ENCODE measurements at regions not wholly inside any gene's neighbourhood (a gene's known extent, or its start where the extent isn't known, plus 50 kb on each side); places are given as distances from the start of the nearest gene placed in this dataset.
A peak's percentile ranks its signal among the peaks of the same experiment; 100 is the strongest.
"Not testable (repeated sequence)": the region's sequence is repeated elsewhere in the genome, so short reads cannot be mapped to it uniquely, and the experiment has no call there.

DNA sequence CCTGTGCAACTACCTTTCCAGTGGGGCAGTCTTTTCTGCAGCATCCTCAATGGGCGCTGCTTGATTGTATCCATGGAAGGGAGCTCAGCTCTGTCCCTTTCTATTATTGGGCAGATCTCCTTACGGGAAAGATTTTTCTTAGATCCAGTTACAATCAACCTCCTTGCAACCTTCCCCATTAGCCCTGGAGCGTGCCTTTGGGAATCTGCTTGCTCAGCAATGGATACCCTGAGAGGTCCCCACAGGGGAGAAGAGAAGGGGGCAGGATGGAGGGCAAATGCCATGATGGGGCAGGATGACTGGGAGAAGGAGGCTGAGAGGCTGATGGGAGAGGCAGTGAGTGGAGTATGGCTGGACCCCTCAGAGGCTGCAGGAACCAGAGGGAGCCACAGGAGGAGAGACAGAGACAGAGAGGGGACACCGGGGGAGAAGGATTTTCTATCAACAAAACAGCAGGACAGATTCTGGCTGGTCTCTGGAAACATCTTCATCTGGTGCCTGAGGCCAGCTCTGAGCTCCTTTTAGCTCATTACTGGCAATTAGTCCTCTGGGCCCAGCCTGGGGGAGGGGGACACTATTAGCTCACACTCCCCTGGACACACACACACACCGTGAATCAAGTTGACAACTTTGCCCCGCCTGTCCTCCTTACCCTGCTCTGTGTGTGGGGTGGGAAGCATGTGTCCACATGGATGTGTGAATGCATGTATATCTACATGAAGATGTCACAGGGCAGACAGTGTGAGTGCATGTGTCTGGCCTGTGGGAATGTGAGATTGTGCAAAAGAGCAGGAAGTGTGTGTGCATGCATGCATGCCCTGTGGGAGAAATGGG, 80.8 kb upstream of the PAX2 start:
- DNase-seq = no peak

DNA sequence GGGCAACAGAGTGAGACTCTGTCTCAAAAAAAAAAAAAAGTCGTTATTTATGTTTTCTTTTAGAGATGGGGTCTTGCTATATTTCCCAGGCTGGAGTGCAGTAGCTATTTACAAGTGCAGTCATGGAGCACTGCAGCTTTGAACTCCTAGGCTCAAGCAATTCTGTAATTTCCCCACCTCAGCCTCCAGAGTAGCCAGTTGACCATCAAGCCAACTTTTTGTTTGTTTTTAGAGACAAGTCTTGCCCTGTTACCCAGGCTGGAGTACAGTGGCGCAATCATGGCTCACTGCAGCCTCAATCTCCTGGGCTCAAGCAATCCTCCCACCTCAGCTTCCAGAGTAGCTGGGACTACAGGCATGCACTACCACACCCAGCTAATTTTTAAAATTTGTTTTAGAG, 78.7 kb upstream of the PAX2 start:
- DNase-seq = not testable (repeated sequence)

- no peak for DNase-seq
Observed at GRCh38 chr10:100669616-100670015, 75.8 kb upstream of the PAX2 start.

DNA sequence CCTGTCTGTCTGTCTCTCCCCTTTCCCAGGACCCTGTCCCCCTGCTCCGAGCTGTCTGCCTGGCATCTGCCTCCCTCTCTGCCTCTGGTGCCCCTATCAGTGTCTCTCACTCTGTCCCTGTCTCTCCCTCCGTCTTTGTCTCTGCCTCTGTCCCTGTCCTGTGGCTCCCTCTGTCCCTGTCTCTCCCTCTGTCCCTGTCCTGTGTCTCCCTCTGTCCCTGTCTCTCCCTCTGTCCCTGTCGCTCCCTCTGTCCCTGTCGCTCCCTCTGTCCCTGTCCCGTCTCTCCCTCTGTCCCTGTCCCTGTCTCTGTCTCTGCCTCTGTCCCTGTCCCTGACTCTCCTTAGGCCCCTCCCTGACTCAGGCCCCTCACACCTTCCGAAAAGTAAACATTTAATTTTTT, 75.0 kb upstream of the PAX2 start:
- no peak for DNase-seq

DNA sequence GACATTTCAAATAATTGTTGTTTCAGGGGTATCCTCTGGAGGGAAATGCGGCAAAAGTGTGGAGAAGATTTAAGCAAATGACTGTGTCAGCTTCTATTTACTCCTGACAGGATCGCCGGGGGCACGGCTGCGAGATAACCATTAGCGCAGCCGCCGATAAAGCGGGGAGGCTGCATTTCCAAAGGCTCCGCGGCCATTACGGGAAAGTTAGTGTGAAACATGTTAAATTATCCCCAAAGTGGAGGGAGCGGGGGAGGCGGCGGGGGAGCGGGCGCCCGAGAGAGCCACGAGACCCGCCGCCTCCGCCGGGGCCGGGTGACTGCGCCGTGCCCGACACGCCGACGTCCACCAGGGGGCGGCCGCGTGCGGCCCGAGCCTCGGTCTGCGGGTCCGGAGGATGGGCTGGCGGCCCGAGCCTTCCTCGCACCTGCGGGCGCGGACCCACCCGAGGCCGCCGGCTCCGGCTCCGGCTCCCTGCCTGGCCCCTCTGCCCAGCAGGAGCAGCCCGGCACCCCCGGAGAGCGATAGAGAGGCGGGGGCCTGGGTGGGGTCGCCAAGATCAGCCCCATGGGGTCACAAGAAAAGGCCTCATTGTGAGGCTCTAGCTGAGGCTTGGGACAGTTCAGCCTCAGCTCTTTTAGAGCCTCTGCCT, 74.4 kb upstream of the PAX2 start:
- no peak for DNase-seq

GRCh38 chr10:100672199-100672598, 73.2 kb upstream of the PAX2 start:
- DNase-seq = no peak

DNA sequence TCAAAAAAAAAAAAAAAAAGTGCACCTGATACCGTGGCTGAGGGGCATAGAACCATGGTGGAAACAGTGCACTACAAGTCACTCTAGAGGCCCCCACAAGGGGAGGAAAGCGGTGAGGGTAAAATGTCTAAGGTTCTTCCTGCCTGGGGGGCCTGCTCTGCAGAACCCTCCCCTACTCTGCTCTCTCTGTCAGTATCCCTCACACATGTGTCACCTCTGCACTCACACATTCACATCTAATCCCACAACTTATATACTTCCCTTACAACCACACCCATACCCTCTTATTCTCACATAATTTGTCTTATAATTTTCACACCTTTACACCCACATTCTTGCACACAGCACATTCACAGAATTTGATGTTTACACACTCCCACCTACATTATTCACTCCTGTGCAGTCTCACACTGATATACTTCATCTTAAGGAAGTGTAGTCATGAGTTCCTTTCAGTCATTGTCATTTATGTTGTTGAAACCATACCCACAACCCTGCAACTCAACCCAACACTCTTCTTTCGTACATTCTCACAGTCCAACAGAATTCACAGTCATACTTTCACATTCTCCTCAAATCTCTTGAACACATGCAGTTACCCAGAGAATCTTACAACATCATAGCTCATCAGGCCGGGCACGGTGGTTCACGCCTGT, 68.0 kb upstream of the PAX2 start:
- no peak for DNase-seq

GRCh38 chr10:100679327-100679726, 66.1 kb upstream of the PAX2 start:
- DNase-seq = no peak

GRCh38 chr10:100683004-100683403, 62.4 kb upstream of the PAX2 start:
- DNase-seq = peak; percentile 69

- DNase-seq = peak; percentile 70
Observed at GRCh38 chr10:100683545-100684300, 61.7 kb upstream of the PAX2 start.

DNA sequence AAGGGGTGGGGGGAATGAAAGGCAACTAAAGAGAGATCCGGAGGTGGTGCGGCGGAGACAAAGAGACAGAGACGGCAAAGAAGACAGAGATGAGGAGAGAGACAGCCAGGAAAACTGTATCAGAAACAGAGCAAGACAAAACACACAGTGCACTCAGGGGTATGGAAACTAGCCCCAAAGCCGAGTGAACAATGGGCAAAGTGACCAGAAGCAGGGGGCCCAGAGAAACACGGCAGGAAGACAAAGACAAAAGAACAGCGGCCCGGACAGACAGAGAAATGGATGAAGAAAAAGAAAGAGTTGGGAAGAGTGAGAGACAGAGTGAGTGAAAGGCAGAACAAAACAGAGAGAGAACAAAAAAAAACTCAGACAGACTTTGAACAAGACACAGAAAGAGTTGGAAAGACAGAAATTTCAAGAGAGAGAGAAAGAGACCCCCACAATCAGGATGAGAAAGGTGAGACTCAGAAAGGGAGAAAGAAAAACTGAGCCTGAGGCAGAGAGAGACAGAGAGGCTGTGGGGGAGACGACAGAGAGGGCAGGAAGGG, 60.6 kb upstream of the PAX2 start:
- no peak for DNase-seq

- no peak for DNase-seq
Observed at GRCh38 chr10:100685331-100685730, 60.1 kb upstream of the PAX2 start.

- DNase-seq = no peak
Observed at GRCh38 chr10:100687143-100688003, 58.0 kb upstream of the PAX2 start.

- no peak for DNase-seq
Observed at GRCh38 chr10:100688201-100688600, 57.2 kb upstream of the PAX2 start.

DNA sequence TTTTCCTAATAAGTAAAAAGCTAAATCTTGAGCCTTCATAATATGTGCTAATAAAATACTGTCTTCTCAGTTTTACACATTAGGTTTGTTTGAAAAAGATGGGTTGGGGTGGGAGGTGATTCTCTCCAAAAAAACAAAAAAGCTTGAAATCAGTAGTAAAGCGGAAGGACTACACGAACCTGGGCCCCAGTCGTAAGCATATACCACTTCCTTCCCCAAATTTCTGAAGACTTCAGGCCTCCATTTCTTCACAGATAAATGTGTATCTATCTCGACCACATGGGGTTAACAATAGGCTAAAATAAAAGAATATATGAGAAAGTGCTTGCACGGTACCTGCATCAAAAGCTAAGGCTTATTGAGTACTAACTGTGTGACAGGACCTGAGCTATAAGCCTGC, 51.6 kb upstream of the PAX2 start:
- no peak for DNase-seq

Measured in NCI-H2171 treated with DMSO at 0.1 percent for 48 hours (cell line).